Stimulated activated CD8-positive, alpha-beta memory T cell treated with anti-CD3 and anti-CD28 coated beads, Interleukin-7, amount 100 ng/mL, for 48 hours (primary cell): ENCODE measurements at regions not wholly inside any gene's neighbourhood (a gene's known extent, or its start where the extent isn't known, plus 50 kb on each side); places are given as distances from the start of the nearest gene placed in this dataset.
"Not testable (repeated sequence)": the region's sequence is repeated elsewhere in the genome, so short reads cannot be mapped to it uniquely, and the experiment has no call there.

ENCODE experiments used
- DNase-seq, 2 donors: peaks; one replicate each; pipeline ENCODE4 v3.0.0-alpha.2; 2020; ENCODE audit warnings: low read depth in 1 of 2; ENCODE audit errors: extremely low read depth in 1 of 2

DNA sequence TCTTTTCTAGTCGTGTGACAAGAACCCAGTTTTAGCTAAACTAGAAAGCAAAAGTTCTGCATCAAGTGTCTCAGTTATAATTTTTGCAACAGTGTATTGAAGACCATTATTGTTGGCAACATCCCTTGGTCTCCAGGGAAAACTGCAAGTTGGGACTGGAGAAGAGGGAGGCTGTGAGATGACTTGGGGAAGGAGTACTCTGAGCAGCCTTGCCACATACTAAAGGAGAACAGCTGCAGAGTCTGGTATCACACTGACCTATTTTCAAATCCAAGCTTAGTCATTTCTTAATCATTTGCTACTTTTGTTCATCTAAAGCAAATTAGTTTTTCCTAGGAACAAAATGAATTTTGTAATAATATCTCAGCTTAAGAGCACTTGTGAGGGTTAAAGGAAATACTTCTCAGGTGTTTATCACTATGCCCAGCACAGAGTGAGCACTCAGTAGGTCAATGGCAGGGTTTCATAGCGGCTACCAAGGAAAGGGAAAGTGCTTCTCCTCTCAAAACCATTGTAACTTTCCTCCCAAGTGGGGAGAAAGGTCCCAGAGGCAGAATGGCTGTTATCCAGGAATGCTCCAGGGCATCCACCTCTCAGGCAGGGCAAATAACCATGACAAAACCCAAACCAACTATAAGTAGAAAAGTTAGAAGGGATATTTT, 247.1 kb downstream of the C11orf87 start:
- DNase-seq, result no peak

DNA sequence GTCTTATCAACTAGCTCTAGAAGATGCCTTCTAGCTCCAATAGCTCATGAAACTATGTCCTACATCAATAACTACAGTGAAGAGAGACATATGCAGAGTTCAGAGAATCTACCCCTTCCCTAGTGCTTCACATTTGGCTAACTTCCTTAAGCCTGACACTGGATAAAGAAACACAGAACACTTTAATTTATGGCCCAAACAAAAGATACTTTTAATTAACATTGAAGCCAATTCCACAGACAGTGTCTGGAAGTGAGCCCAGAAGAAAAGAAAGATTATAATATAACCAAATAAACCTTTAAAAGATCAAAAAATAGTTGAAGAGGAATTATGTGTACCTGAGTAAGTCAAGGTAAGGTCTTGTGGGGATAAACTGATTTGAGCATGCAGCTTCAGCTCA, 255.2 kb downstream of the C11orf87 start:
- DNase-seq, result no peak

DNA sequence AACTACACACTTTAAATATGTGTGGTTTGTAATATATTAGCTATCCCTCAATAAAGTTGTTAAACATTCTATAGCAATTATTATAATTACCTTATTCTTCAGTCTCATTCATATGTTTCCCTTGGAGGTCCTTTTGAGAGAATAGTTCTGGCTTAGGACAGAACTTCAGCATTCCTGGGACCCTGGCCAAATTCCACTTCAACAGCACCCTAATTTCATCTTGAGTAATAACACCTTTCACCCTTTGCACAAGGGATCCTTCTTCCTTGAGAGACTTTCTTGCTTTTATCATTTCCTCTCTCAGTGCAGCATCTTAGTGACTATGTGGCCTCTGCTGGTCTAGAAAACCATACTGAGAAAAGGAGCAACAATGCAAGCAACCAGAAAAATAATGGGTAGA, 255.9 kb downstream of the C11orf87 start:
- no peak for DNase-seq

DNA sequence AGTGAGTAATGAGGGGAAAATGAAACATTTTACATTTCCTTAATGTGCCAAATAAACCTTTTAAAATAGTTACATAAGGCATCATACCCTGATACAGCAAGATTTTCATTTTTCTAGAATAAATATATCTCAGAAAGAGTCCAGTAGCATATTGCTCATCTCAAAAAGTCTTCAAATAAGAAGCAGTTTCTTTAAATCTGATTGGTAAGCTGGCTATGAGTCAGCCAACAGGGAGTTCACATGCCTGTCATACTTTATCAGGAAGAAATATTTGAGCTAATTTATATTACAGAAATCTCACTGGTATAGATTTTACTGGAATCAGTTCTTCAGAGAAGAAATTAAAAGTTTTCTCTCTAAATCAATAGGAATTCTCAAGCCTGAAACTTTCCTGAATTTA, 258.1 kb downstream of the C11orf87 start:
- DNase-seq, result no peak

DNA sequence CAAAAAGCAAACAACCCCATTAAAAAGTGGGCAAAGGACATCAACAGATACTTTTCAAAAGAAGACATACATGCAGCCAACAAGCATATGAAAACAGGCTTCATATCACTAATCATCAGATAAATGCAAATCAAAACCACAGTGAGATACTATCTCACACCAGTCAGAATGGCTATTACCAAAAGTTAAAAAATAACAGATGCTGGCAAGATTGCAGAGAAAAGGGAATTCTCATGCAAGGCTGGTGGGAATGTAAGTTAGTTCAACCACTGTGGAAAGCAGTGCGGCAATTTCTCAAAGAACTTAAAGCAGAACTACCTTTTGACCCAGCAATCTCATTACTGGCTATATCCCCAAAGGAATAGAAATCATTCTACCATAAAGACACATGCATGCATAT, 260.8 kb downstream of the C11orf87 start:
- DNase-seq, result not testable (repeated sequence)

DNA sequence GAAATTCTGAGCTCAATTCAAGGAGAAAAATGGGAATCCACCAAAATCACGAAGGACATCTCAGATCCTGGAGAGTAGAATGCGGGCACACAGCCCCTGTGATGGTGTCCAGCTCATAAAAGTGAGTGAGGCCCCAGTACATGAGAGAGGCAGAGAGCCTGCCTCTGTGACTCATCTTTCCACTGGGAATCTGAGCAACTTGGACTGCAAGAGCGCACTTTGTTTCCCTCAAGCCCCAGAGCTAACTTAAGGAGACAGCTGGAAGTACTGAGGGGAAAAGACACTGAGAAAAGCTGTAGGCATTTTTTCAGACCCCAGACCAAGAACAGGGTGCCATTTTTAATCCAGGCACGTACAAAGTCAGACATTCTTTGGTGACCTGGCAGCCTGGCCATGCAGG, 273.7 kb downstream of the C11orf87 start:
- no peak for DNase-seq

DNA sequence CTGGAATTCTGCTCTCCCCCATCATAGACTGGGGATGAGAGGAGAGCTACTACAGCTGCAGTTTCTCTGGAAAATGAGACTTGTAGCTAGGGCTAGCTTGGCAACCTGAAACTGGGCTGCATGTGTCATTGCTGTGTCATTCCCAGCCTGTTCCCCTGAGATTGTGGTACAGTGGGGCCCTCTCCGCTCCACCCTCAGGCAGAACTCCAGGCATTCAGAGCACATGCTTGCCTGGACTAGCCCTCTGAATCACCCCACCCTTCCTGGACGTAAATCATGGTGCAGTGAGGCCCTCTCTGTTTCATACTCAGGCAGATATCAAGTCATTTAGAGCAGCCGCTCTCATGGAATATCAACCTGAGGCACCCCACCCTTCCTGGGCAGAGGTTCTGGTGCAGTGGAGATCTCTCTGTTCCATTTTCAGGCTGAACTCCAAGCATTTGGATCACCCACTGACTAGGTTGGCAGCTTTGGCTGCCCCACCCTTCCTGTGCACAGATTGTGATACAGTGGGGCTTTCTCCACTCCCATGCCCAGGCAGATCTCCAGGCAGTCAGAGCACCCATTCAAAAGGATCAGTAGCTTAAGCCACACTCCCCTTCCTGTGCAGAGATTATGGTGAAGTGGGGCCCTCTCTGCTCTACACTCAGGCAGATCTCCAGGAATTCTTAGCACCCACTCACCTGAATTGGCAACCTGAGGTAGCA, 274.4 kb downstream of the C11orf87 start:
- no peak for DNase-seq

DNA sequence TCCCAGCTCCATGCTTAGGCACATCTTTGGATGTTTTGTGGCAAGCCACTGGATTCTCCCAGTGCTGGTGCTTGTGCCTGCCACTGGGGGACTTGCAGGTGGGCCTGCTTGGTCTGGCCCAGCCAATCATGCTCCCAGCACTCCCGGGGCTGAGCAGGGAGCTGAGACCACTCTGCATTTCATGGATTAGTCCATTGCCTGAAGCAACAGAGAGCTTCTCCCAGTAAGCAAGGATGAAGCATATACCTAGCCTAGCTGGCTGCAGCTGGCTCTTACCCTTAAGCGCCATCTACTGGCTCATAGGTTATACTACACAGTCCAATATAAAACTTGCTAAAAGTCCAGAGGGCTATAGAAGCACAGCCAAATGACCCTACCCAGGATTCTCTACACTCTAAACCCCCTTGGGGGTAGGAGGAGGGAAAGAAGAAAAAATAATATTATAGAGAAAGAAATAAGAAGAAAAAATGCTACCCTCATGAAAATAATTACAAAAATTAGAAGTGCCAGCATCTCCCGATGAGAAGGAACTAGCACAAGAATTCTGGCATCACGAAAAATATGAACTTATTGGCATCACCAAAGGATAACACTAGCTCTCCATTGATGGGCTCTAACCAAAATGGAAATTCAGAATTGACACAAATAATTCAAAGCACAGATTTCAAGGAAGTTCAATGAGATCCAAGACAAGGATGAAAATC, 275.3 kb downstream of the C11orf87 start:
- no peak for DNase-seq

DNA sequence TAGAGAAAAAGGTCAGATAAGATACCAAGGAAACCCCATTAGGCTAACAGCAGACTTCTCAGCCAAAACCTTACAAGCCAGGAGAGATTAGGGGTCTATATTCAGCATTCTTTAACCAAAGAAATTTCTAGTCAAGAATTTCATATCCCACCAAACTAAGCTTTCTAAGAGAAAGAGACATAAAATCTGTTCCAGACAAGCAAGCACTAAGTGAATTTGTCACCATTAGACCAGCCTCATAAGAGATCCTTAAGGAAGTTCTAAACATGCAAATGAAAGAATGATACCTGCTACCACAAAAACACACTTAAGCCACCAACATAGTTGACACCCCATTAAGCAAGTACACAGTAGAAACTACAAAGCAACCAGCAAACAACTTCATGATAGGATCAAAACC, 276.2 kb downstream of the C11orf87 start:
- DNase-seq, result no peak

DNA sequence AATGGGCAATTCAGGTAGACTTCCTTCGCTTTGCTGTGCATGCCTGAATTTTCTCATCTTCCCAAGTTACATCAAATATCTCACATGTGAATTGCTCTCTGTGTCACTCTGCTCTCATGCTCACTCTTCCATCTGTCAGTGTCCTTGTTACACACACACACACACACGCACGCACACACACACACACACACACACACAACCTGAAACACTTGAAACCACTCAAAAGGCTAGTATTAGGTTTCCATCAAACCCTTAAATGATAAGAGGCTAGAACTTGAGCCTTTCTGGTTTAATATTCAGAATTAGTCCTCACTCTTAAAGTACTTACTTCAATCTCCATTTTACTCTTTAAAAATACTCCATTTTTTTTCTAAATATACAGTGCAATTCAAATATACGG, 282.4 kb downstream of the C11orf87 start:
- DNase-seq, result no peak

DNA sequence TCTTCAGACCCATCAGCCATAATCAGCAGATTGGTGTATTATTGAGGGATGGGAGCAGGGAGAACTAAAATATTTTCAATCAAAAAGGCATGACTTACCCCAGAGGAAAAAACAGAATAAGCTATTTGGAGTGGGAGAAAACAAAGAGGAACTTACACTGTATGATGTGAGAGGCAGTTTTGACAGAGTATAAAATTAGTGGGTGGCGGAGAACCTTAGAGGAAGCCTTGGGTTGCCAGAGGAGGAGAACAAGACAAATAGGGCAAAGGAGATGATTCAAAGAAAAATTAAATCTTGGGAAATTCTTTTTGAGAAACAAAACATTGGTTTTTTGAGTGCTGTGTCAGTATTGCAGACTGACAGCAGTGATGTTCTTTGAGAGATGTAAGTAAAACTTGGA, 285.0 kb downstream of the C11orf87 start:
- DNase-seq, result no peak

DNA sequence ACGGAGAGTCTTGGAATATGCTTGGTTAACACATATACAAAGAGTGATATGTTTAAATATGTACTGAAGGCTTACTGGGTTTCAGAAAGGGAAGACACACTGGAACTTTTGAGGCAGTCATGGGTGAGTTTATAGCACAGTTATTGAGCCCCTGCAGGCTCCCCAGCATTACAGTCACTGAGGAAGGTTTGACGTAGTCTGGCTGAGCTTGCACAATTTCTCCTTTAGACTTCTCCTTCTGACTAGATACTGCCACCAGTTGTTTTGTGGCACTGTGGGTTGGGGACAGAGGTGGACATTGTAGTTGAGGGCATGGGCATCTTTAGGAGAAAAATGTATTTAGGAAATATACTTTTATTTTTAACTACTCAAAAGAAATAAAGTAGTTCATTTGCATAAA, 285.4 kb downstream of the C11orf87 start:
- DNase-seq, result no peak

DNA sequence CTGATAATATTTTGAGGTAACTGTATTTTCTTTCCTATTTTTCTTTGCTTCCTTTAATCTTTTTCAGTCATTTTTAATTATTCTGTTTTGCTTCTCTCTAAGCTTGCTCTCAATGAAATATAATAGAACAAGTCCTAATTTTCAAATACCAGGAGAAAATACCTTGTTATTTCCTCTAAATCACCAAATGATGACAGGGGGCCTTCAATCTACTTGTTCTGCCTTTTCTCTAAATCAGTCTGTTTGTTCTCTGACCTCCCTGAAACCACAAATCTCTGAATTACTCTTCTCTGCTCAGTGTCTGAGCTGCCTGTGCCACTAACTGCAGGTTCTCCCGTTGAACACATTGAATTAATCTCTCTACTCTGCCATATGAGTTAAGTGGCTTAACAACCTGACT, 286.2 kb downstream of the C11orf87 start:
- no peak for DNase-seq

DNA sequence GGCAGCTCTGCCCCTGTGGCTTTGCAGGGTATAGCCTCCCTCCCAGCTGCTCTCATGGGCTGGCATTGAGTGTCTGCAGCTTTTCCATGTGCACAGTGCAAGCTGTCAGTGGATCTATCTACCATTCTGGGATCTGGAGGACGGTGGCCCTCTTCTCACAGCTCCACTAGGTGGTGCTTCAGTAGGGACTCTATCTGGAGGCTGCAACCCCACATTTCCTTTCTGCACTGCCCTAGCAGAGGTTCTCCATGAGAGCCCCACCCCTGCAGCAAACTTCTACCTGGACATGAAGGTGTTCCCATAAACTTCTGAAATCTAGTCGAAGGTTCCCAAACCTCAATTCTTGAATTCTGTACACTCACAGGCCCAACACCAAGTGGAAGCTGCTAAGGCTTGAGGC, 292.5 kb downstream of the C11orf87 start:
- not testable (repeated sequence) for DNase-seq

DNA sequence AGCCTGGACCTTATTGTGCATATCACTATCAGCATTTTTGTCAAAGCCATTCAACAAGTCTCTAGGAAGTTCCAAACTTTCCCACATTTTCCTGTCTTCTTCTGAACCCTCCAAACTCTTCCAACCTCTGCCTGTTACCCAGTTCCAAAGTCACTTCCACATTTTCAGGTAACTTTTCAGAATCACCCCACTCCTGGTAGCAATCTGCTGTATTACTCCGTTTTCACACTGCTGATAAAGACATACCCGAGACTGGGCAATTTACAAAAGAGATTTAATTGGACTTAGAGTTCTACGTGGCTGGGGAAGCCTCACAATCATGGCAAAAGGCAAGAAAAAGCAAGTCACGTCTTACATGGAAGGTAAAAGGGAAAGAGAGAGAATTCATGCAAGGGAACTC, 293.4 kb downstream of the C11orf87 start:
- not testable (repeated sequence) for DNase-seq

DNA sequence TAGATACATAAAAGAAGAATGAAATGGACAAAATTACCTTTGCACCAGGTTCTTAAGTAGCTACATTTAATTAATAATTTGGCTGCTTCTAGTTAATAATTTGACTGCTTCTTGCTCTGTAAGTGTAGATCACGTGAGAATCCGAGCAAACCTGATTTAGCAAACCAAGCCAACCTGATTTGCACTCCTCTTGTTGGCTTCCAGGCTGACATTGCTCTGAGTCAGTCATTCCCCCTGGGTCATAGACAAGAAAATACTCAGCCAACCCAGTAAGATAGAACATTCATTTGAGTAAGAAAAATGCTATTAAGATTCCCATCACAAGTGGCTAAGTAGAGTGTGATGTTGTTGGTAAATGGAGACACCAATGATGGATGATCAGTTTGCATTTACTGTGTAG, 304.1 kb downstream of the C11orf87 start:
- no peak for DNase-seq

DNA sequence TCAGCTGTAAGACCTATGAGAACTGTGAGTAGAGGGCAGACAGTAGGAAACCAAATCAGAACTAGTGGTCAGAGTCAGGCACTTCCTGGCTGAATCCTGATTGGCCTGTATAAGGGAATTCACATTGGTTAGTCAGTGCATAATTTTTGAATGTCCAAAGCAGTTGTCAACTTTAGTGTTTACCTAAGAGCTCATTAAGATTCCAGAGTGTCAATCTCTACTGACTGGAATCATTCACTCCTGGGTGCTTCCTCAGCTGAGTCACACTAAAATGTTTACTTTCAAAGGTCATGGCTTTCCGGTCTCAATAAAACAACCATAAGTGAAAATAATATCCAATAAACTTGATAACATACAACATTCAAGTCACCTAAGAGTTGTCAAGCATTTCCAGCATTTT, 306.1 kb downstream of the C11orf87 start:
- no peak for DNase-seq

DNA sequence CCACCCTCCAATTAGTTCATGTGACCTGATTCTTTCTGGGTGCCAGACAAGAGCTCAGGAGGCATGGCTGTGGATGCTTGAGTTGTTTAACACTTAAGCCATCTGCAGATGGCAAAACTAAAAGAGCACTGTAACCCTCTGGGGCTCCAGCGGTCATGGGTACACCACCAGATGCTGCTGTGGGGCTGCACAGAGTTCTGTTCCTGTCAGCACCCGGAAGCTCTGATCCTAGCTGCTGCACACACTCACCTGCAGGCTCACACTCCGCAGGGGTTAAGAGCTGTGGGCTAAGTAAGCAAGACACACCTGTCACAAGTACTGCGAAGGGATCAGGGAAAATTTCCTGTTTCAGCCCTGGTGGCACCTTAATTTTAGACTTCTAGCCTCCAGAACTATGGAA, 307.8 kb downstream of the C11orf87 start:
- no peak for DNase-seq

DNA sequence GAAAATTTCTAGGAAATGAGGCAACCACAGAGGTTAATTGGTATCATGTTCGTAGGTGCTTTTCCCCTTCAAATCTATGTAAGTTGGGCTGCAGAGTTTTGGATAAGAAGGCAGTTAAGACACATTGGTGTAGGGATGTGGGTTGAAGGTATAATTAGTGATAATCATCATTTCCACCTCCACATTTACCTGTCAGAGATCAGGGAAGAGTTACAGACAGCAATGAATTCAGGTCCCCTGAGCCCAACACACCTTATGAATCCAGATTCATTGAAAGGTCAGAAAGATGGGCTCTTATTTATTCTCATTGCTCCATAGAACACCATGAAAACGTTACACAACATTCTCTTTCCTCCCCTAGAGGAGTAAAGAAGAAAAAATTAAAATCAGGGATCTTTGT, 308.7 kb downstream of the C11orf87 start:
- DNase-seq, result no peak

DNA sequence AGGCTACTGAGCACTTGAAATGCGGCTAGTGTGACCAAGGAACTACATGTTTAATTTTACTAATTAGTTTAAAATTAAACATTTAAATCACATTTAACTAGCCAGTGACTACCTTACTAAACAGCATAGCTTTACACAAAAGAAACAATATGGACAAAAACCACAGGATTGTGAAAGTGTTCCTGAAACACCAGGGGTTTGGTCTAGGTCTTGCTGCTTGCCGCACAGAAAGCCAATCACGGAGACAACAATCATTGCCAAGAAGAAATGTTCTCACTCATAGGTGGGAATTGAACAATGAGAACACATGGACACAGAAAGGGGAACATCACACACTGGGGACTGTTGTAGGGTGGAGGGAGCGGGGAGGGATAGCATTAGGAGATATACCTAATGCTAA, 309.5 kb downstream of the C11orf87 start:
- no peak for DNase-seq

DNA sequence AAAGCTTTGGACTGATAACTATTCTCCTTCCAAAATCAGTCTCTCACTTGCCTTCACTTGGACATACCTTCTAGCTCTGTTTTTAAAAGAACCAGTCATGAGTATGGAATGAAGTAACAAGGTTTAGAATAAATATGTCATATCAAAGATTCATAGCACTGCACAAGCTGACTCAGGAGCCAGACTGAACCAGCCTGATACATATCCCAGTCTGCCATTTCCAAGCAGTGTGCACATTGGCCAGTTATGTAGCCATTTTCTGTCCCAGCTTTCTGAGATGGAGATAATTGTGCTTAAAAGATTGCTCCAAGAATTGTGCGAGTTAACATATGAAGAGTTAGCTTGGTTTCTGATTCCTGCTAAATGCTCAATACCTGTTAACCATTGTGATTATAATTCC, 311.3 kb downstream of the C11orf87 start:
- no peak for DNase-seq

DNA sequence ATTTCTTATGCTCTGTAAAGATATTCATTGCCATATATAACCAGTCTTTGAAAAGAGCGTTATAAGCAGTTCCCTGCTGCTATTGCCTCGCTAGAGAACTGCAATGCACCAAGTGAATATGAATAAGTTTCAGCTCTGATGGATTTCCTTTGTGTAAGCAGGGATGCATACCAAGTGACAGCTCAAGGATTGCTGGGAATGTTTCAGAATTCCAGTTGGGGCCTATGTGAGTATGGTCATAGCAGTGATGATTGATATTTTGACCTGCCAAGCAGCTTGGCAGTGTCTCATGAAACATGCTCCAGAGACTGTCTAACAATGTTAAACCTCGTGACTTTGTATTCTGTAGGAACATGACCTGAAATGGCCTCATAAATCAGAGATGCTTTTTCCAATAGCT, 312.6 kb downstream of the C11orf87 start:
- DNase-seq, result no peak
